ENCODE measurements at regions not wholly inside any gene's neighbourhood (a gene's known extent, or its start where the extent isn't known, plus 50 kb on each side); places are given as distances from the start of the nearest gene placed in this dataset.
"Not testable (repeated sequence)": the region's sequence is repeated elsewhere in the genome, so short reads cannot be mapped to it uniquely, and the experiment has no call there.

GRCh38 chr20:39961637-39962244, 727.3 kb downstream of the MAFB start:
- DNase-seq (ENCODE audit: low read depth in 1 of 2, low spot score in 2 of 2): no peak
- no peaks in the 10 kb centered on the region for H3K27me3 ChIP-seq (replicated peaks)
- no peaks in the 10 kb centered on the region for H3K4me1 ChIP-seq (replicated peaks)
- no peak overlapping the region for H3K4me3 ChIP-seq
- H3K36me3 ChIP-seq: no peaks in the 10 kb centered on the region
- no peak overlapping the region for H3K27ac ChIP-seq
- no peaks in the 10 kb centered on the region for H3K9me3 ChIP-seq (replicated peaks)

DNA sequence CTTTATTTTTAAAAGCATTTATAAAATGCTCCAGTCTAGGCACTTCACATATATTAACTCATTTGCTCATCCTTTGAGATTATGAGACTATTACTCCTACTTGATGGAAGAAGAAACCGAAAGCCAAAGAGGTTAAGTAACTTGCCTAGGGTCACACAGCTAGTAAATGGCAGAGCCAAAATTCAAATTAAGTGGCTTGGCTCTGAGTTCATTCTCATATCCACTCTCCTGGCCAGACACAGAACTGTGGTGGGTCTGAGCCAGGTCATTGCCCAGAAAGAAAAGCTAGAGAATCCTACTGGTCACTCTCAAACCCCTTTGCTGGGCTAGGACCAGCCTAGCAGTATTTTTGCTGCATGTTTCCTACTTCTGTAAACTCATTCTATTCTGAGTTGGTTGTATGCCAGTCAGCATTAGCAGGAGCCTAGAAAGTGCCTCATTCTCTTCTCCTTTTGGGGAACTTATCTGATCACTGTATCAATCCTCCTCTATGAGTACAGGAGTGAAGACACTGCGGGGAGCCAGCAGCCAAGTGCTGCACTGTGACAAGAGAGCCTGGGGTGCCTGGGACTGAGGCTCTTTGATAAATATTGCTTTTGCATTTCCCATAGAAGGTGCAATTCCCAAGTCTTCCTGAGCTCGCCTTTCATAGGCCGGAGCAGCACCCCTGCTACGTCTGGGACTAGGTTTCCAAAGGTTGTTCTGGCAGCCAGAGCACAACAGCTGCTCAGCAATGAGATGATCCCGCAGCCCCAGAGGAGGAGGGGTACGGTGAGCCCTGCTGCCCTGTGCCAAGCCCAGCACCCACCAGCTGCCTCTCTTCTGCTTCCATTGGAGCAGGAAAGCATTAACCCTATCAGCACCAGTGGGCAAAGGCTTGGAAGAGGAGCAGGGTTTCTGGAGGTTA, 728.3 kb downstream of the MAFB start:
- no peaks in the 10 kb centered on the region for H3K9me3 ChIP-seq (replicated peaks)
- H3K4me3 ChIP-seq: no peak overlapping the region
- H3K36me3 ChIP-seq: no peaks in the 10 kb centered on the region
- no peak overlapping the region for H3K27ac ChIP-seq
- DNase-seq (ENCODE audit: low read depth in 1 of 2, low spot score in 2 of 2): no peak
- no peaks in the 10 kb centered on the region for H3K4me1 ChIP-seq (replicated peaks)
- no peaks in the 10 kb centered on the region for H3K27me3 ChIP-seq (replicated peaks)

- not testable (repeated sequence) for H3K36me3 ChIP-seq; DNase-seq (ENCODE audit: low read depth in 1 of 2, low spot score in 2 of 2); H3K9me3 ChIP-seq (replicated peaks); H3K4me3 ChIP-seq; H3K4me1 ChIP-seq (replicated peaks); H3K27me3 ChIP-seq (replicated peaks); H3K27ac ChIP-seq
Observed at GRCh38 chr20:39957911-39958310, 731.1 kb downstream of the MAFB start.

GRCh38 chr20:39954621-39955020, 734.4 kb downstream of the MAFB start:
- no peak for DNase-seq (ENCODE audit: low read depth in 1 of 2, low spot score in 2 of 2)
- Histone ChIP-seq H3K36me3 (no peaks in the 10 kb centered on the region), H3K27me3 (replicated peaks) (no peaks in the 10 kb centered on the region), H3K4me1 (replicated peaks) (no peaks in the 10 kb centered on the region), H3K27ac (no peak overlapping the region), H3K4me3 (no peak overlapping the region), H3K9me3 (replicated peaks) (0 out of 2 replicates have a peak, but pooled peaks cover 2% of the 10 kb centered on the region)

GRCh38 chr20:39946931-39947330, 742.1 kb downstream of the MAFB start:
- H3K4me1 ChIP-seq (replicated peaks): no peaks in the 10 kb centered on the region
- no peaks in the 10 kb centered on the region for H3K36me3 ChIP-seq
- H3K9me3 ChIP-seq (replicated peaks): no peaks in the 10 kb centered on the region
- no peak overlapping the region for H3K4me3 ChIP-seq
- DNase-seq (ENCODE audit: low read depth in 1 of 2, low spot score in 2 of 2): no peak
- H3K27ac ChIP-seq: no peak overlapping the region
- no peaks in the 10 kb centered on the region for H3K27me3 ChIP-seq (replicated peaks)

- Histone ChIP-seq H3K4me1 (replicated peaks) (no peaks in the 10 kb centered on the region), H3K4me3 (no peak overlapping the region), H3K9me3 (replicated peaks) (no peaks in the 10 kb centered on the region), H3K36me3 (no peaks in the 10 kb centered on the region), H3K27ac (no peak overlapping the region), H3K27me3 (replicated peaks) (no peaks in the 10 kb centered on the region)
- no peak for DNase-seq (ENCODE audit: low read depth in 1 of 2, low spot score in 2 of 2)
Observed at GRCh38 chr20:39946053-39946810, 742.8 kb downstream of the MAFB start.

GRCh38 chr20:39944861-39945260, 744.2 kb downstream of the MAFB start:
- H3K9me3 ChIP-seq (replicated peaks): no peaks in the 10 kb centered on the region
- H3K27me3 ChIP-seq (replicated peaks): no peaks in the 10 kb centered on the region
- no peaks in the 10 kb centered on the region for H3K4me1 ChIP-seq (replicated peaks)
- no peak overlapping the region for H3K27ac ChIP-seq
- DNase-seq (ENCODE audit: low read depth in 1 of 2, low spot score in 2 of 2): no peak
- H3K4me3 ChIP-seq: no peak overlapping the region
- H3K36me3 ChIP-seq: no peaks in the 10 kb centered on the region

DNA sequence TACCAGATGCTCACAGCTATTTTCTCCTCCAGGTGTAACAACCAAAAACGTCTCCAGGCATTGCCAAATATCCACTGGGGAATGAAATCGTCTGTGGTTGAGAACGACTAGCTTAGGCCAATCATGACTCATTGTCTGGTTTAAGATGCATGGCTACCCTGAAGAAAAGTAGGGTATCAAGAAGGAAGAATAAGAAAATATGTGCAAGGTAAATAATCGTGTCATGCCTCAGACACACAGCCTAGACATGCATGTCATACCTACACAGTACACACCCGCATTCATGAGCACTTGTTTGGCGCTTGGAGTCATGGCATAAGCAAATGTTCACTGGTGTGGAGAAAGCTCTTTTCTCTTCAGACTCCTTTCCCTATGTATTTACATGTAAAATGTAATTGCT, 745.7 kb downstream of the MAFB start:
- Histone ChIP-seq H3K4me3 (no peak overlapping the region), H3K9me3 (replicated peaks) (no peaks in the 10 kb centered on the region), H3K4me1 (replicated peaks) (no peaks in the 10 kb centered on the region), H3K27ac (no peak overlapping the region), H3K27me3 (replicated peaks) (no peaks in the 10 kb centered on the region), H3K36me3 (no peaks in the 10 kb centered on the region)
- DNase-seq (ENCODE audit: low read depth in 1 of 2, low spot score in 2 of 2): no peak

DNA sequence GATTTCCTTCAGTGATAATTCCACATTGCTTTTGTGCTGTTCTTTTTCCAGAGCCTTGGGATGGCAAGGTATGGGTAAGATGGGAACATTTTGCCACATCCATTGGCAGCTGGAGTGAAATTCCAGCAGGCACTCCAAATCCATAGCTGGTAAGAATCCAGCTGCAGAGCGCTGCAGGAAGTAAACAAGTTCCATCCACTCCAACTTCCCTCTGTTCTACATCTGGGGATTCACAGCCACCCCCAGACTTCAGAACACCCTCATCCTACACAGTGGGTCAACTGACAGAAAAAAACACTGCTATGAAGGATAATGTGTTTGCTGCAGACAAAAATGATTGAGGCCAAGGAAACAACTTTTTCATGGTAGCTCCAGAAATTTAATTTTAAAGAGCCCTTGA, 747.8 kb downstream of the MAFB start:
- DNase-seq (ENCODE audit: low read depth in 1 of 2, low spot score in 2 of 2): no peak
- Histone ChIP-seq H3K4me1 (replicated peaks) (no peaks in the 10 kb centered on the region), H3K4me3 (no peak overlapping the region), H3K36me3 (no peaks in the 10 kb centered on the region), H3K9me3 (replicated peaks) (no peaks in the 10 kb centered on the region), H3K27me3 (replicated peaks) (no peaks in the 10 kb centered on the region), H3K27ac (no peak overlapping the region)

DNA sequence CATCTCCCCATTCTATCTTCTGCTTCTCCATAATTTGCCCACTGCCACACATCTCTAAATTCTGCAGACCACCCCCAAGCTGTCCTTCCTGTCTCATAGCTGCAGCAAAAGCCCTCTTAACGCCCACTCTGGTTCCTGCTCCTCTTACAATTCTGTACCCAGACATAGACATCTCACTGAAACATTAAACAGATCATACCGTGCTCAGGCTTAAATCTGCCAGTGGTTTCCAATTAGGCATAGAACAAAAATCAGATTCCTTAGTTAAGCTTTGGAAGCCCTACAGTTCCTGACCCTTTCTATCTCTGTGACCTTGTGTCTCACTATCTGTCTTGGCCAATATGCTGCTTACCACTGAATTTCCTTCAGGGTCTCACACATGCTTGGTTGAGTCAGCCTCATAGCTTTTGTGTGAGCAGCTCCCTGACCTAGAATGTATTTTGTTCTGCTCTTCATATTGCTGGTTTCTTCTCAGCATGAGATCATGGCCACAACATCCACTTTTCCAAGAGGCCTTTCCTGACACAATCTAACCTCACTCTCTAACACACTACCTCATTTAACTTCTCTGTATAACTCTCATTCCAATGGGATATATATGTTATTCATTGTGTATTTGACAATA, 749.7 kb downstream of the MAFB start:
- H3K36me3 ChIP-seq: no peaks in the 10 kb centered on the region
- H3K4me1 ChIP-seq (replicated peaks): no peaks in the 10 kb centered on the region
- H3K27me3 ChIP-seq (replicated peaks): no peaks in the 10 kb centered on the region
- no peak for DNase-seq (ENCODE audit: low read depth in 1 of 2, low spot score in 2 of 2)
- H3K27ac ChIP-seq: no peak overlapping the region
- no peaks in the 10 kb centered on the region for H3K9me3 ChIP-seq (replicated peaks)
- H3K4me3 ChIP-seq: no peak overlapping the region

- Histone ChIP-seq H3K36me3 (no peaks in the 10 kb centered on the region), H3K4me3 (no peak overlapping the region), H3K4me1 (replicated peaks) (no peaks in the 10 kb centered on the region), H3K27me3 (replicated peaks) (no peaks in the 10 kb centered on the region), H3K9me3 (replicated peaks) (no peaks in the 10 kb centered on the region), H3K27ac (no peak overlapping the region)
- no peak for DNase-seq (ENCODE audit: low read depth in 1 of 2, low spot score in 2 of 2)
Observed at GRCh38 chr20:39936401-39936800, 752.6 kb downstream of the MAFB start.

DNA sequence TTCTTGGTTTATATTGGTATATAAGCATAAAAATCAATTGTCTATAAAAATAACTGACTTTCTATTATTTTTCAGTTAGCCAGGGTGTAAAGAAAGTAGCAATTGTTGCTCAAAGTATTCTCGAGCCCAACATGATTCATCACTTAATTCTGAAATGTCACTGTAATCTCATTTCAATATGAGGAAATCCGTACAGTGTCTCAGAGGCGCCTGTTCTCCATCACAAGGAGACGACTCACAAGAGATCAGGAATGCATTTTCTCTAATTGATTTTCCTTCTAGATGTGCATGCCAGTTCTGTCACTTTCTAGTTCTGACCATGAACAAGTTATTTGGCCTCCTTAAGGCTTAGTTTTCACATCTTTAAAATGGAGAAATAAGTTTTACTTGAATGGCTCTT, 753.1 kb downstream of the MAFB start:
- no peaks in the 10 kb centered on the region for H3K36me3 ChIP-seq
- H3K27me3 ChIP-seq (replicated peaks): no peaks in the 10 kb centered on the region
- H3K9me3 ChIP-seq (replicated peaks): no peaks in the 10 kb centered on the region
- no peak for DNase-seq (ENCODE audit: low read depth in 1 of 2, low spot score in 2 of 2)
- no peak overlapping the region for H3K4me3 ChIP-seq
- H3K4me1 ChIP-seq (replicated peaks): no peaks in the 10 kb centered on the region
- H3K27ac ChIP-seq: no peak overlapping the region

GRCh38 chr20:39916236-39916765, 772.7 kb downstream of the MAFB start:
- no peak for DNase-seq (ENCODE audit: low read depth in 1 of 2, low spot score in 2 of 2)
- no peak overlapping the region for H3K4me3 ChIP-seq
- no peaks in the 10 kb centered on the region for H3K9me3 ChIP-seq (replicated peaks)
- no peaks in the 10 kb centered on the region for H3K4me1 ChIP-seq (replicated peaks)
- no peaks in the 10 kb centered on the region for H3K27me3 ChIP-seq (replicated peaks)
- no peak overlapping the region for H3K27ac ChIP-seq
- H3K36me3 ChIP-seq: no peaks in the 10 kb centered on the region
